ENCODE measurements at regions not wholly inside any gene's neighbourhood (a gene's known extent, or its start where the extent isn't known, plus 50 kb on each side); places are given as distances from the start of the nearest gene placed in this dataset.

GRCh38 chr11:110773442-110773841, 61.2 kb upstream of the ARHGAP20 start:
- no peak for DNase-seq

DNA sequence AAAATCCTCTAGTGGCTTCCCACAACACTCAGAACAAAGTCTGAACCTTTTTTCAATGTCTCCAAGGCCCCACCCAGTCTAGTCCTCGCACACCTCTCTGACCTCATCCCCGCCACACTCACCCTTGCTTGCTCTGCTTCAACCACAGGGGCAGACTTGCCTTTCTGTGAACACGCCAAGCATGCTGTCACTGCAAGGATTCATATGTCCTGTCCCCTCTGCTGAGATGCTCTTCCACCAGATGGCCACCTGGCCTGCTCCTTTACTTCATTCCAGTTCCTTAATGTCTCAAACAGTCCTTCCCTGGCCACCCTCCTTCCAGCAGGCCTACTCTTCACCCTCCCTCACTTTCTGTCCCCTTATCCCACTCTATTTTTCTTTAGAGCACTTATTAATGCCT, 60.6 kb upstream of the ARHGAP20 start:
- DNase-seq = no peak

DNA sequence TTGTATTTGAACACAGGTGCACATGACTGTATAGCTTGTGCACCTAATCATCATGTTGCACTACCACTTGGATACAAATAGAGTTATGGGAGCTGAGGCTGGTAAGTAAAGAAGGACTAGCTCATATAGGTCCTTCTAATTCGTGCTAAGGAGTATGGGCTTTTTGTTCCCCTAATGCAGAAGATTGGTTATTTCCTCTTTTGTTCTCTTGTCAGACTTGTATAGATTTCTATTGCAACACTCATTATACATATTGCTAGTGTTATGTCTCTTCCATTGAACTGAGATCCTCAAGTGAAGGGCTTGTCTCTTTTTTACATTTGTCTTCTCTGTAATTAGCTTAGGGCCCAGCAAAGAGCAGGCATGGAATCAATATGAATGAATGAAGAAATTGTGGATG, 54.1 kb upstream of the ARHGAP20 start:
- no peak for DNase-seq

DNA sequence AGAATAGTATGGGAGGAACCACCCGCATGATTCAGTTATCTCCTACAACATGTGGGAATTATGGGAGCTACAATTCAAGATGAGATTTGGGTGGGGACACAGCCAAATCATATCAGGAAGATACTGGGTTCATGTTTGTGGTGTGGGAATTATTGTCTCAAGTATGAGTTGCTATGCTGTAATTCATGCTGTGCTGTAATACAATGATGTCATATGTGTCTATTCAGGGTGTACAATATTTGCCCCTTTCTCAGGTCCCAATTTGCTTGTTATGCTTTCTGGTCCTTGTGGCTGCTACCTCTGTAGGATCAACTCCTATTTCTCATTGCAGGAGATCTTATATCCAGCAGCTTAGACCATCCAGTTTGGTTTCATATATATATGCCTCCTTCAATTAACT, 52.2 kb upstream of the ARHGAP20 start:
- no peak for DNase-seq

- DNase-seq = peak; percentile 3
Observed at GRCh38 chr11:110763249-110764011, 51.2 kb upstream of the ARHGAP20 start.

- DNase-seq = no peak
Observed at GRCh38 chr11:110762590-110762989, 50.4 kb upstream of the ARHGAP20 start.
